SKM-1 treated with dmso at 0.1 percent for 144 hours (cell line): ENCODE measurements at regions not wholly inside any gene's neighbourhood (a gene's known extent, or its start where the extent isn't known, plus 50 kb on each side); places are given as distances from the start of the nearest gene placed in this dataset.
"Not testable (repeated sequence)": the region's sequence is repeated elsewhere in the genome, so short reads cannot be mapped to it uniquely, and the experiment has no call there.

Experiments used
- DNase-seq: peaks from one replicate; lab custom pipeline; 2025; ENCODE audit not compliant: unreplicated experiment; lab: John Stamatoyannopoulos, UW

DNA sequence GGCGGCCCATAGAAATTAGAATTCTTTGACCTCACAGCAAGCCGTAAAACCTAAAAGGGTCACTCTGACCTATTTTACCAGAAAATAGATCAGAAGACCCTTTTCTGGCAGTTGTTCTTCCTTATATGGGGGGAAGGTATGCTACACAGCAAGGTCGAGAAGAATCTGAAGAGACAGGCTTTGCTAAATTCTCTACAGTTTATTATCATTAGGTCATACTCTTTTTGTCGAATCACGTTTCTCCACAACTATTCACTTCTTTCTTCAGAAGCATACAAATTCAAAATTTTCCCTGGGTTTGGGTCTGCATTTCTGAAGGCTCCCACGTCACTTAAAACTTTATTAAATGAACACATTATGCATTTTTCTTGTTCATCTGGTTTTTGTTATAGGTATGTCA is 229.5 kb upstream of the GRM7 start:
- no peak for DNase-seq

DNA sequence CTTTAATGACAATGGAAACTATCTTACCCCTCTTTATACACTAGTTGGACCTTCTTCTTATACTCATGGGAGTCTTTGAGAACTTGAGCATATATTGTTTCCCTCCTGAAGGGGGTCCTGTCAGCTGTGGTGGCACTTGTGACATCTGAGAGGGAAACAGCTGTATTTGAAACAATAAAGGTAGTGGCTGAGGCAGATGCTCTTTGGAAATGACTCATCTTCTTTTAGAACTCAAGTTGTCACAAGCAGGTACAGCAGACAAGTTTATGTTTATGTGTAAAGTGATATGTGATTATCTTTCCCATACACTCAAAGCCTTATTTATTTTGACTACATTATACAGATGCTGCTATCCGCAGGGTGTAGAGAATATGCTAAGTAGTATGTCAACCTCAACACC is 220.0 kb upstream of the GRM7 start:
- DNase-seq, result no peak

DNA sequence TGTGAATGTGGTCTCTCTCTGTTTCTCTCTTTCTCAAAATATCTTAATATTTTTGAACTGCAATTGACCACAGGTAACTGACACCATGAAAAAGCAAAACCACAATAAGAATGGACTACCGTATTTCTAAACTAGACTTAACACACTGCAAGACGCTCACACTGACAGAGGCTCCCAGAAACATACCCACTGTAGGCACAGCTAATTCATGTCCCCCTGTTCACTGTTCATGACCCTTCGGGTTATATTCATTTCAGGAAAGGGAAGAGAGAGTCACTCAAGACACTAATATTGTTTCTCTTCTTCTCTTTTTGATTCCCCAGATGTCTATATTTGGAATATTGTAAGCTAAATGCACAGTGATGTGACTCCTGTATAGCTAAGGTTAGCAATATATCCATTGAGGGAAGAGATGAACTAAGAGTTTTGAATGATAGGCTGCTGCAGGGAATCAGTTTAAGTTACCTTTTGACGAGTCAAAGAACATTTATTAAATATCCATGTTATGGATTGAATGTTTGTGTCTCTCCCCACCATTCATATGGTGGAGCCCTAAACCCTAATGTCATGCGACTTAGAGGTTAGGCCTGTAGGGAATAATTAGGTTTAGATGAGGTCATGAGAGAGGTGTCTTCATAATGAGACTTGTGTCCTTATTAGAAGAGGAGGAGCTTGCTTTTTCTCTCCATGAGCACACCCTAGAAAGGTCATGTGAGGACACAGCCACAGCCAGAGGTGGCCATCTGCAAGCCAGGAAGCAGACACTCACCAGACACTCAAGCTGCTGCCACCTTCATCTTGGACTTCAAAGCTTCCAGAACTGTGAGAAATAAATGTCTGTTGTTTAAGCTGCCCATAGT is 216.6 kb upstream of the GRM7 start:
- DNase-seq, result no peak

DNA sequence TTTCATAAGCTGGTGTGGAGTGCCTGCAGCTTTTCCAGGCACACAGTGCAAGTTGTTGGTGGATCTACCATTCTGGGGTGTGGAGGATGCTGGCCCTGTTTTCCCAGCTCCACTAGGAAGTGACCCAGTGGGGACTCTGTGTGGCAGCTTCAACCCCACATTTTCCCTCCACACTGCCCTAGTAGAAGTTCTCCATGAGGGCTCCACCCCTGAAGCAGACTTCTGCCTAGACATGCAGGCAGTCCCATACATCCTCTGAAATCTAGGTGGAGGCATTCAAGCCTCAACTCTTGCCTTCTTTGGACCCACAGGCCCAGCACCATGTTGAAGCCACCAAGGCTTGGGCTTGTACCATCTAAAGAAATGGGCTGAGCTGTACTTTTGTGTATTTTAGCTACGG is 206.2 kb upstream of the GRM7 start:
- no peak for DNase-seq

DNA sequence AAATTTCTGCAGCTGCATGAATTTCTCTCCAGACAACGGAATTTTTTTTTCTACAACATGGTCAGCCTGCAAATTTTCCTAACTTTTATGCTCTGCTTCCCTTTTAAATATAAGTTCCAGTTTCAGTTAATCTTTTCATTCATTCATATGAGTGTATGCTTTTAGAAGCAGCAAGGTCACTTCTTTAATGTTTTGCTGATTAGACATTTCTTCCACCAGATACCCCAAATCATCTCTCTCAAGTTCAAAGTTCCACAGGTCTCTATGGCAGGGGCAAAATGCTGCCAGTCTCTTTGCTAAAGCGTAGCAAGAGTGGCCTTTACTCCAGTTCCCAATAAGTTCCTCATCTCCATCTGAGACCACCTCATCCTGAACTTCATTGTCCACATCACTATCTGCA is 205.6 kb upstream of the GRM7 start:
- DNase-seq, result no peak

DNA sequence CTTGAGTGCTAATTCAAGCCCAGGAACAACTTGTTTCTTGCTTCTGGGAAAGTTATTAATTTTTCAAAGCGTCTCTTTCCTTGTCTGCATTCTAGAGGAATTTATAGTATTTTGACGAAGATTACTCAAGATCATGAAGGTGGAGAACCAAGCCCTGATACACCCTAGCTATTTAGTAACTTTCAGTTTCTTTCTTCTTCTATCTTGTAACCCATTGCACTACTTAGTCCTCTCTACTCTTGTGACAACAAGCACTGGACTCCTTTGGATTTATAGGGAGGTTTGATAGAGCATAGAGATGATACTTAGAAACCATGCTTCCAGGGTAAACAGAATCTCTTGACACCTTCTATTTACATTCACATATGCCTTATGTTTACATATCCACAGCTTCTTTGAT is 203.3 kb upstream of the GRM7 start:
- no peak for DNase-seq

DNA sequence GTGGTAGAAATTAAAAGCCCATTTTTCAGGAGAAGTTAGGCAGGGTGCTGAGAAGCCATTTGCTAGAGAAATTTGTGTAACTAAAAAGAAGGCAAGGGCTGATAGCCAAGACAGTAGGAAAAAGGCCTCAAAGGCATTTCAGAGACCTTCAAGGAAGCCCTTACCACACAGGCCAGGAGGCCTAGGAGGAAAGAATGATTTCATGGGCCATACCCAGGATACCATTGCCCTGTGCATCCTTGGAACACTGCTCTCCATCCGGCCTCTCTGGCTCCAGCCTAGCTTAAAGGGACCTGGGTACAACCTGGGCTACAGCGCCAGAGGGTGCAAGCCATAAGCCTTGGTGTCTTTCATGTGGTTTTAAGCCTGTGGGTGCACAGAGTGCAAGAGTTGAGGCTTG is 193.6 kb upstream of the GRM7 start:
- no peak for DNase-seq

DNA sequence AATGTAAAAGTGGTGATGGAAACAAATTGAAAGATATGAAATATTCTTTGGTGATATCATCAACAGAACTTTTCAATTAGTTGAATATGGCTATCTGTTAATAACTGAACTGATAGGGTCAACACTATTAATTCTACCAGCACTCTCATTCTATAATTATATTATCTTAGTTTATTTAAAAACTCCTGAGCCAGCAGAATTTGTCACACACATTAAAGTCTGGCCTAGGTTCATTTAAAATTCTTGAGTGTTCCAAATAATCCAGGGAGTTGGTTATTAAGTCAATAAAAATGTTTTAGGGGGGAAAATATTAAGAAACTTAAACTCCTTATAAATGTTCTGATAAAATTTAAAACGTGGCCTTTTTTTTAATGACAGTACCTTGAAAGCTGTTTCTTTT is 189.6 kb upstream of the GRM7 start:
- DNase-seq, result no peak

DNA sequence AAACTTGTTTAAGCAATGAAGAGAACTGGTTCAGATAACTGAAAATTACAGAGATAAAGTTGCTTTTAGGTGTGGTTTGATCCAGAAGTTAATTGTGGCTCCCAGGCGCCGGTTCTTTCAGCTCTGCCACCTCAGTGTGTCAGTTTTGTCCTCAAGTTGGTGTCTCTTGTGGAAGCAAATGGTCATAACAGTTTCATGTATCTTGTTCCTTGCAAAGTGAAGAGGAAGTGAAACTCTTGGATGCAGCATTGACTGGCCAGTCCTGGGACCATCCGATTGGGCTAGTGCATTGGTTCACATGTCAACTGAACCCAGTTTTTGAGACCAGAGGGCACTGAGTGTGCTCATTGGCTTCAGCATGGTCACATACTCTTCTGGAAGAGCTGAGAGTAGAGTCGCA is 181.4 kb upstream of the GRM7 start:
- no peak for DNase-seq

DNA sequence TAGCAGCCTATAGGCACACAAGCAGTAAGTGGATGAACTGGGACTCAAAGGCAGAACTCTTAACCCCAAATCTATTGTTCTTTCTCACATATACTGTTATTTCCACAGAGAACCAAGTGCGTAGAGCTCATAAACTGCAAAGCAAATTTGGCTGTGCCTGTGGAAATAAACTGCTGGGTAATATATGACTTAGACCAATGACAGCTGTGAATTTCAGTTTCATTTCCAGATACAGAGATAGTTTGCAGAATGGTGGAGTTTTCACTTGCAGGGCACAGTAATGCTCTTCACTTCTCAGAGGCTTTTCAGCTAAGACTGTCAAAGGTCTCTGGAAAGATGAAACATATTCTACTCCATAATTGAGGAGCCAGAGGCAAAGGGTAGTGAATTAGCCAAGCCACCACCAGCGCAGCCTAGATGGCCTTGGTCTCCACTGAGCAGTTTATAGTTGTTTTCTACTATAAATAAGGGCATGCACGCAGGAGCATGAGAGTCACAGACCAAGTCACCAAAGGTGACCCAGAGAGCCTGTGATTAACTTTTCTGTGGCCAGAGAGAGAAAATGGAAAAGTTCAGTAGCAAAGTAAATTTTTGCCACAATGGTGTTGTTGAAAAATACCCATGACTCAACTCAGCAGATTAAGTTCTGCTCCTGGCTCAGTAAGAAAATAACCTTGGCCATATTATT is 180.7 kb upstream of the GRM7 start:
- no peak for DNase-seq

DNA sequence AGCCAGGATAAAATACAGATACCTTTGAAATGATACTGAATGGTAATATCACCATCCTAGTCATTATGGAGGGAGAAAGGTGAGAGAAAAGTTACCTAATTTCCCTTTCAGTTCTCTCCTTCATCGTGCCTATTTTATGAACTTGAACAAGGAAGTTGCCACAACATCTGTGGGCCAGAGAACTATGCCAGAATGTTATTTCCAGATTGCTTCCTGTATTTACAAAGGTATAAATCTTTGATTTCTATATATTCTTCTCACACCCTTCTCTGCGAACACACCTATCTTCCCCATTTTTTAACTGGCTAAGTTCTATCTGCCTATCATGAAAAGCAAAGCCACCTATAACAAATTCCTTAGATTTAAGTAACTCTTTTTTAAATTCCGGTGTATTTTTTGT is 163.6 kb upstream of the GRM7 start:
- DNase-seq, result no peak

DNA sequence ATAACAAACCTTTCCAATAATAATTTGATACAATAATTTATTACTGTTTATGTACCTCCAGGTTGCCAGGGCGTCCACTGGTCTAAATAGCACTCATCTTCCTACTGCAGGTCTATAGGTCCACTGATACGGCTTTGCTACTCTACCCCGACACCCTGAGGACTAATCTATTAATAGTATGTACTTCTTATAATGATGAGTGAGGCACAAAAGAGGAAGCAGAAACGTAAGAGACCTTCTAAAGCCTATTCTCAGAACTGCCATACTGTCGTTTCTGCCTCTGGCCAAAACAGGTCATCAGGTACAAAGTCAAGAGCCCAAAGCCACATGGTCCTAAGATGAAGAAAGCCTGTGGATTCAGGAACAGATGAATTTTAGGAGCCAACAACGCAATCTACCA is 163.2 kb upstream of the GRM7 start:
- DNase-seq, result no peak

DNA sequence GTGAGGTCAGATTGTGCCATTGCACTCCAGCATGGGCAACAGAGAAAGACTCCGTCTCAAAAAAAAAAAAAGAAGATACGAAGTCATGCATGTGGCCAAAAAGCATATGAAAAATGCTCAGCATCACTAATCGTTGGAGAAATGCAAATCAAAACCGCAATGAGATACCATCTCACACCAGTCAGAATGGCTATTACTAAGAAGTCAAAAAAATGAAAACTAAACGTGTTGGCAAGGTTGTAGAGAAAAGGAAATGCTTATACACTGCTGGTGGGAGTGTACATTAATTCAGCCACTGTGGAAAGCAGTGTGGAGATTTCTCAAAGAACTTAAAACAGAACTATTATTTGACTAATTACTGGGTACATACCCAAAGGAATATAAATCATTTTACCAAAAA is 156.1 kb upstream of the GRM7 start:
- not testable (repeated sequence) for DNase-seq

DNA sequence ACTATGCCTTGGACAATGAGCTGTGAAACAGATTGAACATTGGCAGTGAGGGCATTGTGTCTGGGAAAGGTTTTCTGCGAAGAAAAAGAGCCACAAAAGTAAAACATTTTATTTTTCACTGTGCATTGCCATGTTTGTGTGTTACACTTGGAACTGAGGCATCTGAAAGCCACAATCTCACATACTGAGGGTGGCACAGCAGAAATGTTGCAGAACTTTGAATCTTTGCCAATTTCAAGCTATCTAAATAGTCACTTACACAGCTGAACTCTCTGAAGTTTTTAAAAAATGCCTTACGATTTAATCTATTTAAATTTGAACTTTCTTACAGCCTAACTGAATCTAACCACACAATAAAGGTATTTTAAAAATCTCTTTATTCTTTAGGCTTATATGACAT is 154.1 kb upstream of the GRM7 start:
- DNase-seq, result no peak

DNA sequence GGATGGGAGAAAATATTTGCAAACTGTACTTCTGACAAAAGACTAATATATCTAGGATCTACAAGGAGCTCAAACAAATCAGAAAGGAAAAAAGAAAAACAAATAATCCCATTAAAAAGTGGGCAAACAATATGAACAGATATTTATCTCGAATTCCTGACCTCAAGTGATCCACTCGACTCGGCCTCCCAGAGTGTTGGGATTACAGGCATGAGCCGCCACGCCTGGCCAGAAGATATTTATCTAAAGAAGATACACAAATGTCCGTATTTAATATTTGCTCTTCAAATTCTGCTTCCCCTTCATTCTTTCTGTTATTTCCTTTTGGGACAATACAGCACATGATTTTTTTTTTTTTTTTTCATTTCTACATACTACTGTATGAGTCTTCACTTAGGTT is 151.7 kb upstream of the GRM7 start:
- DNase-seq, result no peak

DNA sequence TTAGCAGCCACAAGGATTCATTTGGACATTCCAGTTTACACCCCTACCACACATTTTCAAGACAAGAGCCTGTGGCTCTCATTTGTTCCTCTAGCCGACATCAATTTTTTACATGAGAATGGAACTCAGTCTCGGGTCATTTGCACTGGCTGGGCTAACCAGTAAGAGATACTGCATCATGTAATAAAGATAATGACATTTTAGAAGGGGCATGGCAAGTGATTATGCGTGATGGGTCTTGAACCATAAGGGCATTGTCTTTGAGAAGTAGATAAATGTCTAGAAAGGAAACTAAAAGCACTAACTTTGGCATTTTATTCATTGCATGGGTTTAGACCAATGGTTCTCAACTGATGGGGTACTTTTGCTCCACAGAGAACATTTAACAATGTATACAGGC is 146.0 kb upstream of the GRM7 start:
- no peak for DNase-seq

DNA sequence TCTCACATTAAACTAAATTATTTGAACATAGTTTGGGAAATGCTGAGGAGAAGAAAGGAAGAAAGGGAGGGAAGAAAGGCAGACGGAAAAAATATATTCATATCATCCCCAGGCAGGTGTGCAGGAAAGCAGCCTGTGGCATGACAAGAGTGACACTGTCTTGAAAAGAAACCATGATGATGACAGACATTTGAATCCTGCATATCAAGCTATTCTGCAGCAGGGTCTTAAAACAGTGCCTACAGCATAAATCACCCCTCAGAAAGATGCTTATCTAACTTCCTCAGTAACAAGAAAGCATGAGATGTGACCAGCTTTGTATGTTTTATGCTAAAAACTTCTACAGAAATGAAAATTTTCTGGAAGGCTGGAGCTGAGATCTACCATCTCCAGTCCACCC is 144.5 kb upstream of the GRM7 start:
- DNase-seq, result no peak

DNA sequence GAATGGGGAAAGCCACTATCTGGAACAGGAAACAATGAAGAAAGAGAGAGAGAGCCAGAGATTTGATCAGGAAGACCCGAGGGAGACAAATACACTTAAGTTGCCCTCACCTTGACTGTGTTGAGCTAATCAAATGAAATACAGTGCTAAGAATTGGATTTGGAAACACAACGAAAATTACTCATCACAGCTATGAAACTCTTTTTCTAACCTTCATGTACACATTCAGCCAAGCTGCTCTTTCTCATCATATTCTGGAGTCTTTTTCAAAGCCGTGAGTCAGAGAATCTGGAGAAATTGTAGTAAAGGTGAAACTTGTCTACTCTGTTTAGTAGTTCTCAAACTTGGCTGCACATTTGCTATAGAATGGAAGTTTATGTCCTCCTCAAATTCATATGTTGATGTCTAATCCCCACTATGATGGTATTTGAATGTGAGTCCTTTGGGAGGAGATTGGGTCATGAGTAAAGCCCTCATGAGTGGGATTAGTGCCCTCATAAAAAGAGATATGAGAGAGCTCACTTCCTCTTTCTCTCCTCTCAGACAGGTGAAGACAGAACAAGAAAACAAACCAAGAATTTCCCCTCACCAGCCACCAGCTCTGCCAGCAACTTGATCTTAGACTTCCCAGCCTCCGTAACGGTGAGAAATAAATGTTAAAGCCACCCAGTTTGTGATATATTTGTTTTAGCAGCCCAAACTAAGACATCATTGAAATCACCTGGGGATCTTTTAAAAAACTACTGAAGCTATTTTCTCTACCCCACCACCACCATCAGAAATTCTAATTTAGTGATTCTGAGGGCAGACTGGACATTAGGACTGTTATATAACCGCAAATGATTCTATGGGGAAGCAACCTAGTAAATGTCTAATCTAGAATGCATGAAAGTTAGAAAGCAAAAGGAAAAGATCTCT is 143.6 kb upstream of the GRM7 start:
- DNase-seq, result no peak

DNA sequence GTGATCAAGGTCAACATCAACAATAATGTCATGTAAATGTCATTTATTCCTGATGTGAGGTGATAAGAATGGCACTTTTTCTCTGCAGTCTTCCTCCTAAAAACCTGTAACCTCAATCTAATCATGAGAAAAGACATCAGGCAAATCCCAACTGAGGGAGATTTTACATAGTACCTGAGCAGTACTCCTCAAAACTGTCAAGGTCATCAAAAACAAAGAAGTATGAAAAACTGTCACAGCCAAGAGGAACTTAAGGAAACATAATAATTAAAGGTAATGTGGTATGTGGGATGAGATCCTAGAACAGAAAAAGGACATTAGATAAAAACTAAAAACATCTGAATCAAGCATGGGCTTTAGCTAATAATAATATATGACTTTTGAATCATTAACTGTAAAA is 140.9 kb upstream of the GRM7 start:
- DNase-seq, result no peak

DNA sequence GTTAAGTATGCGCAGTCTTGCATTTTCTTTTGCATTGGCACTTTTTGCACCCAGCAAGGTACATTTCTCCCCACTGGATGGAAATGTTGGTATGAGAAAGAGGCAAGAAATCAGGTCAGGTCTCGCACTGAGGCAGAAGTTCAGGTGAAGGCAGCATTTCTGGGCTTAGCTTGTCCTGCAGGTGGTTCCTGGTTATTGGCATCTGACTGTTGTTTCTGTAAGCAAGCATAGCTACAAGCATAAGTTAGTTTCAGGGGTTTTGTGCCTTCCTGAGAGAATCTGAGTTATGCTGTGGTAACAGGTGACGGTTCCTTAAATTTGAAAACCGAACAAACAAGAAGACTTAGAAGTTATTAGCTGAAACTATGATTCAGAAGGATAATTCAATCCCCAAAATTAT is 139.4 kb upstream of the GRM7 start:
- DNase-seq, result no peak

DNA sequence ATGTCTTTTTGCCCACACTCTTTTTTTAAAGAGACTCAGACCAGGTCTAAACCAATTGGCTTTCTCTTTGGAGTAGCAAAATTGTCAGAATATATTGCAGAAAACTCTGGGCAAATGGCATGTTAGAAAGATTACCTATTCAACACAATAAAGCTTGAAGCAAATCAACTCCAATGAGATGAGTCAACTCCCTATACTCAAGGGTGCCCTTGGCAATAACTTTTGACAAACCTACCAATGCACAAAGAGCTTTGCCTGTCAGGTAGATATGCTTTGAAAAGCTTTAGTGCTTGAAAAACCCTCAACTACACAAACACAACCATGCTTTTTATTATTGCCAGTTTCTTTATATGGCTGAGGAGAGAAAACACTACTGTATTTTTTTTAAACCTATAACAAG is 137.7 kb upstream of the GRM7 start:
- no peak for DNase-seq

DNA sequence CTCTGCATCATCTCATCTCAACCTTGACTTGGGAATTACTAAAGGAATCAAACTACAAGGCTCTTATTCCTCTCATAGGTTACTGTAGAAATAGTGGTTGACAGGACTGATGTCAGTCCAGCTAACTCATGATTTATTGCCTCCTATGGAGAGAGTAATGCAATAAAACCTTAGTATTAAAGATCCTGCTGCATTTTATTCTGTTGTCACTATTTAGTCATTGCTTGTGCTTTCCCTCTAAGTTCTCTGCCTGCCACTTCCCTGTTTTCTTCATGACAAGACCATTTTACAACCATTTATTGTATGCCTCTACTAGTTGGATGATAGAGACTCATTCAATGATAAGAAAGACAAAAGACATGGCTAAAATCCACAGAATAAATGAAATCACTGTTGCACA is 134.1 kb upstream of the GRM7 start:
- DNase-seq, result no peak
